Neural cell (in vitro differentiated cells): ENCODE measurements at regions not wholly inside any gene's neighbourhood (a gene's known extent, or its start where the extent isn't known, plus 50 kb on each side); places are given as distances from the start of the nearest gene placed in this dataset.

Experiments used
- H2AFZ ChIP-seq: fragments of 200-600, 300-800 bp; sonication (generic), shearing (Covaris generic); 2 replicates; pipeline ENCODE4 v1.6.0; 2014; ENCODE audit warnings: low read depth, mild to moderate bottlenecking, antibody characterized with exemption, low read length, moderate library complexity
- H3F3A ChIP-seq: fragments of 200-600 bp; shearing (Covaris generic); 2 replicates; pipeline ENCODE4 v1.6.1; 2016; ENCODE audit warnings: mild to moderate bottlenecking, moderate library complexity, mixed read lengths, antibody characterized with exemption, low read length; ENCODE audit not compliant: insufficient read depth, poor library complexity, severe bottlenecking
- H3K27ac ChIP-seq: fragments of 200-600, 300-800 bp; sonication (generic), shearing (Covaris generic); 2 replicates; pipeline ENCODE4 v1.5.1; 2014; ENCODE audit warnings: mild to moderate bottlenecking, low read length, moderate library complexity
- H3K27me3 ChIP-seq: fragments of 300-800, 200-600 bp; sonication (generic), shearing (Covaris generic); 2 replicates; pipeline ENCODE4 v1.6.0; 2014; ENCODE audit warnings: mild to moderate bottlenecking, low read depth, low read length, moderate library complexity; ENCODE audit not compliant: insufficient read depth
- H3K36me3 ChIP-seq: fragments of 300-800, 200-600 bp; sonication (generic), shearing (Covaris generic); 2 replicates; pipeline ENCODE4 v1.5.1; 2014; ENCODE audit warnings: mild to moderate bottlenecking, antibody characterized with exemption, low read length, moderate library complexity; ENCODE audit not compliant: insufficient read depth
- H3K4me2 ChIP-seq: fragments of 300-800, 200-600 bp; sonication (generic), shearing (Covaris generic); 2 replicates; pipeline ENCODE4 v1.6.0; 2014; ENCODE audit warnings: mild to moderate bottlenecking, low read length
- H3K4me3 ChIP-seq: fragments of 300-800, 200-600 bp; sonication (generic), shearing (Covaris generic); 2 replicates; pipeline ENCODE4 v1.5.1; 2014; ENCODE audit warnings: mild to moderate bottlenecking, low read length, moderate library complexity
- H3K79me2 ChIP-seq: fragments of 200-600 bp; shearing (Covaris generic); replicated peaks from 2 replicates; pipeline ENCODE4 v1.6.0; 2014; ENCODE audit warnings: mild to moderate bottlenecking, low read length, moderate library complexity; ENCODE audit not compliant: insufficient read depth
- H3K9ac ChIP-seq: fragments of 300-800, 200-600 bp; sonication (generic), shearing (Covaris generic); 2 replicates; pipeline ENCODE4 v1.6.1; 2016; ENCODE audit warnings: mild to moderate bottlenecking, low read length, mixed read lengths
- H3K9me2 ChIP-seq: fragments of 200-600 bp; shearing (Covaris generic); 2 replicates; pipeline ENCODE4 v1.6.1; 2016; ENCODE audit warnings: mild to moderate bottlenecking, low read length, mixed read lengths; ENCODE audit not compliant: insufficient read depth
- H3K9me3 ChIP-seq: fragments of 200-600, 300-800 bp; sonication (generic), shearing (Covaris generic); 2 replicates; pipeline ENCODE4 v1.6.1; 2016; ENCODE audit warnings: mild to moderate bottlenecking, mixed run types, low read length, moderate library complexity, mixed read lengths
- H4K20me1 ChIP-seq: fragments of 200-600 bp; shearing (Covaris generic); 2 replicates; pipeline ENCODE4 v1.6.1; 2016; ENCODE audit warnings: mild to moderate bottlenecking, mixed run types; ENCODE audit not compliant: insufficient read depth
- EP300 ChIP-seq: fragments of 450-650 bp; conservative IDR thresholded peaks from 2 replicates; pipeline ENCODE4 v1.6.1; 2014; ENCODE audit warnings: antibody characterized with exemption, mild to moderate bottlenecking, moderate library complexity; ENCODE audit not compliant: poor library complexity, severe bottlenecking
- EZH2 ChIP-seq: fragments of 200-600, 300-800 bp; shearing (Covaris generic), sonication (generic); IDR thresholded peaks from 2 replicates; pipeline ENCODE4 v1.6.1; 2014; ENCODE audit warnings: antibody characterized with exemption, low read length, borderline replicate concordance, mild to moderate bottlenecking; ENCODE audit not compliant: insufficient read depth, poor library complexity, severe bottlenecking
- MXI1 ChIP-seq: fragments of 450-650 bp; conservative IDR thresholded peaks from 2 replicates; pipeline ENCODE4 v1.6.1; 2014; ENCODE audit warnings: antibody characterized with exemption, mild to moderate bottlenecking; ENCODE audit not compliant: poor library complexity, severe bottlenecking
- POLR2AphosphoS5 ChIP-seq: IDR thresholded peaks from 2 replicates; pipeline ENCODE4 v1.6.1; 2012
- RAD21 ChIP-seq: fragments of 450-650 bp; conservative IDR thresholded peaks from 2 replicates; pipeline ENCODE4 v1.6.1; 2014; ENCODE audit warnings: antibody characterized with exemption, mild to moderate bottlenecking, moderate library complexity
- SMC3 ChIP-seq: fragments of 450-650 bp; conservative IDR thresholded peaks from 2 replicates; pipeline ENCODE4 v1.6.1; 2014; ENCODE audit warnings: antibody characterized with exemption, mild to moderate bottlenecking, moderate library complexity; ENCODE audit not compliant: poor library complexity
- TAF1 ChIP-seq: IDR thresholded peaks from 2 replicates; pipeline ENCODE4 v1.6.1; 2012; ENCODE audit warnings: low read depth
- TF ChIP-seq, protein P1 (sequence below): IDR thresholded peaks from 2 replicates; pipeline ENCODE4 v1.6.1; 2012; ENCODE audit warnings: borderline replicate concordance
- TF ChIP-seq, protein P2 (sequence below): fragments of 450-650 bp; IDR thresholded peaks from 2 replicates; pipeline ENCODE4 v1.5.1; 2014; ENCODE audit warnings: antibody characterized with exemption, mild to moderate bottlenecking, moderate library complexity; ENCODE audit not compliant: poor library complexity, severe bottlenecking

DNA sequence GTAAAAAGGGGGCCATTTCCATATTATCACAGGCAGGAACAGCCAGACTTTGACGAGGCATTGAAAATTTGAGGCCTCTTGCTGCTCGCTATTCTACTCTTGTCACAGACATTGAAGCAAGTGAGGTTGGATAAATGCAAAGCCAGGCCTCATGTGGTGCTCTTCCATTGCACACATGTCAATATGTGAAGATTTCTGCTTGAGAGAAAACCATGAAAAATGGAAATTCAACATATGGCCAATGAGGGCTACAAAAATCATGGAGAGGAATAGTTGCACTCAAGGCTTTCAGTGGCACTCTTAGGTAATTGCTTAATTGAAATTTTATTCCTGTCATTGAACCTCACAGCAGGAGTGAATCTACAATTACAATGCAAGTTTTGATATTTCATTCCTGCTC, 185.6 kb upstream of the MBNL1 start:
- Histone ChIP-seq H3K36me3 (no peaks in the 10 kb centered on the region), H3K9ac (no peak overlapping the region), H2AFZ (peak overlapping the region; percentile 1), H3K4me2 (no peak overlapping the region), H3K4me3 (no peak overlapping the region), H3K9me3 (no peaks in the 10 kb centered on the region), H3F3A (peaks cover 7% of the 10 kb centered on the region), H3K27ac (peak overlapping the region; percentile 66), H3K79me2 (no peaks in the 10 kb centered on the region), H3K9me2 (no peaks in the 10 kb centered on the region), H3K27me3 (no peaks in the 10 kb centered on the region), H4K20me1 (no peaks in the 10 kb centered on the region)
- TF ChIP-seq, protein P1, sequence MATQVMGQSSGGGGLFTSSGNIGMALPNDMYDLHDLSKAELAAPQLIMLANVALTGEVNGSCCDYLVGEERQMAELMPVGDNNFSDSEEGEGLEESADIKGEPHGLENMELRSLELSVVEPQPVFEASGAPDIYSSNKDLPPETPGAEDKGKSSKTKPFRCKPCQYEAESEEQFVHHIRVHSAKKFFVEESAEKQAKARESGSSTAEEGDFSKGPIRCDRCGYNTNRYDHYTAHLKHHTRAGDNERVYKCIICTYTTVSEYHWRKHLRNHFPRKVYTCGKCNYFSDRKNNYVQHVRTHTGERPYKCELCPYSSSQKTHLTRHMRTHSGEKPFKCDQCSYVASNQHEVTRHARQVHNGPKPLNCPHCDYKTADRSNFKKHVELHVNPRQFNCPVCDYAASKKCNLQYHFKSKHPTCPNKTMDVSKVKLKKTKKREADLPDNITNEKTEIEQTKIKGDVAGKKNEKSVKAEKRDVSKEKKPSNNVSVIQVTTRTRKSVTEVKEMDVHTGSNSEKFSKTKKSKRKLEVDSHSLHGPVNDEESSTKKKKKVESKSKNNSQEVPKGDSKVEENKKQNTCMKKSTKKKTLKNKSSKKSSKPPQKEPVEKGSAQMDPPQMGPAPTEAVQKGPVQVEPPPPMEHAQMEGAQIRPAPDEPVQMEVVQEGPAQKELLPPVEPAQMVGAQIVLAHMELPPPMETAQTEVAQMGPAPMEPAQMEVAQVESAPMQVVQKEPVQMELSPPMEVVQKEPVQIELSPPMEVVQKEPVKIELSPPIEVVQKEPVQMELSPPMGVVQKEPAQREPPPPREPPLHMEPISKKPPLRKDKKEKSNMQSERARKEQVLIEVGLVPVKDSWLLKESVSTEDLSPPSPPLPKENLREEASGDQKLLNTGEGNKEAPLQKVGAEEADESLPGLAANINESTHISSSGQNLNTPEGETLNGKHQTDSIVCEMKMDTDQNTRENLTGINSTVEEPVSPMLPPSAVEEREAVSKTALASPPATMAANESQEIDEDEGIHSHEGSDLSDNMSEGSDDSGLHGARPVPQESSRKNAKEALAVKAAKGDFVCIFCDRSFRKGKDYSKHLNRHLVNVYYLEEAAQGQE, result peak; percentile 68
- TF ChIP-seq MXI1 (no peak), TAF1 (no peak), SMC3 (peak; percentile 17), POLR2AphosphoS5 (peak; percentile 91), EZH2 (no peak), RAD21 (no peak), EP300 (peak; percentile 92)
- TF ChIP-seq, protein P2, sequence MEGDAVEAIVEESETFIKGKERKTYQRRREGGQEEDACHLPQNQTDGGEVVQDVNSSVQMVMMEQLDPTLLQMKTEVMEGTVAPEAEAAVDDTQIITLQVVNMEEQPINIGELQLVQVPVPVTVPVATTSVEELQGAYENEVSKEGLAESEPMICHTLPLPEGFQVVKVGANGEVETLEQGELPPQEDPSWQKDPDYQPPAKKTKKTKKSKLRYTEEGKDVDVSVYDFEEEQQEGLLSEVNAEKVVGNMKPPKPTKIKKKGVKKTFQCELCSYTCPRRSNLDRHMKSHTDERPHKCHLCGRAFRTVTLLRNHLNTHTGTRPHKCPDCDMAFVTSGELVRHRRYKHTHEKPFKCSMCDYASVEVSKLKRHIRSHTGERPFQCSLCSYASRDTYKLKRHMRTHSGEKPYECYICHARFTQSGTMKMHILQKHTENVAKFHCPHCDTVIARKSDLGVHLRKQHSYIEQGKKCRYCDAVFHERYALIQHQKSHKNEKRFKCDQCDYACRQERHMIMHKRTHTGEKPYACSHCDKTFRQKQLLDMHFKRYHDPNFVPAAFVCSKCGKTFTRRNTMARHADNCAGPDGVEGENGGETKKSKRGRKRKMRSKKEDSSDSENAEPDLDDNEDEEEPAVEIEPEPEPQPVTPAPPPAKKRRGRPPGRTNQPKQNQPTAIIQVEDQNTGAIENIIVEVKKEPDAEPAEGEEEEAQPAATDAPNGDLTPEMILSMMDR, result no peak

DNA sequence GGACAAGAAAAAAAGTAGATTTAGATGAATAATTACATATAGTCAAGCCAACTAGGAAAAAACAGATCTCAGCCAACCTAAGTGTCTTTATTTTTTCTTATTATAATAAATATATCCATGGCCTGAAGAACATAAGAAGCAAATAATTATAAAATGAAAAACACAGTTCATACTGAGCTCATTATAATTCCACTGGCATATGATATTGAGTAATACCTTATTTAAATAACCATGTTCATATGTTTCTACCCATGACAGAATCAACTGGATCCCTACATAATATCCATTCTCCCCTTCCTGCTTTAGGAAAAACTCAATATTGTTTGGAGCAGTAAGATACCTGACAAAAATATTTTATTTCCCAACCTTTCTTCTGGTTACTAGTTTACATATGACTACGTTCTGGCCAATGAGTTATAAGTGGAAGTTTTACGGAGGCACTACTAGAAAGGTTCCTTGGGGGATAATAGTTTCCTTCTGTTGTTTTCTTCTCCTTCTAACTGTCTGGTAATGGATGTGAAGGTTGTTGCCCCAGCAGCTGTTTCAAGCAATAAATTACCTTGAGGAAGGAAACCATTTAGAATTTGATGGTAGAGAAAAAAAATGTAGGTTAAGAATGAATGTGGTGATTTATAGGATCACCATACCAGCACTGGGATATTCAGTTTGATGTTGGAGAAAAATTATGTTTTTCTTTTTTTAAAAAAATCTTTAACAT, 184.1 kb upstream of the MBNL1 start:
- Histone ChIP-seq H3K27ac (no peak overlapping the region), H3K9me2 (no peaks in the 10 kb centered on the region), H3K9me3 (no peaks in the 10 kb centered on the region), H3K79me2 (no peaks in the 10 kb centered on the region), H3K4me2 (no peak overlapping the region), H3K9ac (no peak overlapping the region), H2AFZ (no peak overlapping the region), H4K20me1 (no peaks in the 10 kb centered on the region), H3K27me3 (no peaks in the 10 kb centered on the region), H3F3A (peaks cover 7% of the 10 kb centered on the region), H3K4me3 (no peak overlapping the region), H3K36me3 (no peaks in the 10 kb centered on the region)
- no peak for TF ChIP-seq RAD21
- TF ChIP-seq EZH2, result no peak
- TF ChIP-seq, protein P2, result no peak
- no peak for TF ChIP-seq MXI1
- no peak for TF ChIP-seq SMC3
- no peak for TF ChIP-seq EP300
- TF ChIP-seq, protein P1, result no peak
- no peak for TF ChIP-seq TAF1
- no peak for TF ChIP-seq POLR2AphosphoS5
